Hematopoietic multipotent progenitor cell treated with erythropoietin and hydrocortisone succinate and interleukin-3 and kit ligand, for 4 days (in vitro differentiated cells): ENCODE measurements at regions not wholly inside any gene's neighbourhood (a gene's known extent, or its start where the extent isn't known, plus 50 kb on each side); places are given as distances from the start of the nearest gene placed in this dataset.

Source experiments
- DNase-seq: peaks from one replicate; pipeline ENCODE4 v3.0.0-alpha.2; 2015

- DNase-seq: no peak
Measured at GRCh38 chr15:53296603-53297002, 462.9 kb downstream of the WDR72 start.

DNA sequence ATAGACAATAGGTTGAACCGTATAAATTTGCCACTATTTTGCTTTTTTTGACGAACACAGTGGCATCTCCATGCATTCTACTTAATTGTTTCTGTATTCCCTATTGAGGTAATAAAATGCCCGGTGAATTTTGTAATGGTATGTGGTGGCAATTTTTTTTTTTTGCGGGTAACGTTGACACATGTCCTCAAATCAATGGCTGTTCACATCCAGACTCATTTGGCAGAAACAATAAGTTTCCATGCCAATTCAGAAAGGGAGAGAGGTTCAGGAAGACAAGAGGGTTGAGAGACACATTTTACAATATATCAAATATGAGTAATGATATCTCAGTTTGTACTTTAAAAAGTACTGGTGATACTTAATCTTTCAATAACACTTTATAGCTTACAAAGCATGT lies 463.9 kb downstream of the WDR72 start:
- DNase-seq: no peak

DNA sequence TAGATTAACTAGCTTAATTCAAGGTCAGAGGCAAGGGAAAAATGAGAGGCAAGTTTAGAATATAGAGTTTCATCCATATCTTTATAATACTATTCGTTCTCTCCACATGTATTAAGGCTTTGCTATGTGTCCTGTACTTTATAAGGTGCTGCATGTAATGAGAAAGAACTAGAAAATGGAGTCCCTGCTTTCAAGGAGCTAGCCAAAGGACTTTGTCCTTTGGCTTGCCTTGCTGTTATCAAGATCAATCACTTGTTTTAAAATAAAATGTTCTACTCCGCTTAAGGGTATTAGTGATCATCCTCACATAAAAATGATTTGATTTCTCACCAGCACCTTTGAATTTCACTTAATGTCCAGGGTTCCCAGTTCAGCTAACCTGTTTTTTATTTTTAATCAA lies 470.9 kb downstream of the WDR72 start:
- no peak for DNase-seq

- no peak for DNase-seq
Measured at GRCh38 chr15:53274630-53275029, 484.5 kb upstream of the ONECUT1 start.

GRCh38 chr15:53272116-53272515 lies 482.0 kb upstream of the ONECUT1 start:
- DNase-seq: no peak

DNA sequence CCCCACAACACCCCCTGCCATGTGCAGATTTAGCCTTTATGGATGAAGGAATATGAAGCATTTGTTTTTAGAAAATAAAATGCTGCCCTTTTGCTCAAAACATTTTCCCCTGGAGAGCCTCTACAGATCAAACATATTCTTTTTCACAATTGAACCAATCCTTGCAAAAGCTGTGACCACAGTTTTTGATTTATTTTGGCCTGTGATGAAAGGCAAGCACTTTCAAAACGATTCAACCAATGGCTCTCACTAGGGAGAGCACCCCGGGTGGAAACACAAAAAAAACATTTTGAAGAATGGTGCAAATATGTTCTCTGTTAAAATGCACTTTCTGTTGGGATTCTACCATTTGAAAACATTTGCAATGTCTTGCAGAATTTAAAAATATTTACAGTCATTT lies 476.0 kb upstream of the ONECUT1 start:
- DNase-seq: no peak

GRCh38 chr15:53260647-53261046 lies 470.5 kb upstream of the ONECUT1 start:
- DNase-seq: no peak

DNA sequence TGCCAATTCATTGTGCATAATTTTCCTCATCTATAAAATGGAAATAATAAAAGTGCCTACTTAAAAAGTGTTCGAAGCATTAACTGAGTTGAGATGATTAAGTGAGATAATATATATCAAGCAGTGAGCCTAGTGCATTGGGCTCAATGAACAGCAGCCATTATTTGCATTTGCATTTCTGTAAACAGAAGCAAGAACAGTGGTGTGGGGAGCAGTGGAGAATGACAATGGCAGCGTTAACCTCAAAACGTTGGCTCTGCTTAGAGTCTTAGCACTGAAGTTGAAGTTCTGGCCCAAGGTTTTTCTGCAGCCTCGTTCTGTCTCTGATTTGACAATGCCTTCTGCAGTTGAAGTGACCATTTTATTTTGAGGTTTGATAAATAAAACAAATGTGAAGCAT lies 466.3 kb upstream of the ONECUT1 start:
- DNase-seq: no peak

- DNase-seq: no peak
Measured at GRCh38 chr15:53256043-53256442, 465.9 kb upstream of the ONECUT1 start.

DNA sequence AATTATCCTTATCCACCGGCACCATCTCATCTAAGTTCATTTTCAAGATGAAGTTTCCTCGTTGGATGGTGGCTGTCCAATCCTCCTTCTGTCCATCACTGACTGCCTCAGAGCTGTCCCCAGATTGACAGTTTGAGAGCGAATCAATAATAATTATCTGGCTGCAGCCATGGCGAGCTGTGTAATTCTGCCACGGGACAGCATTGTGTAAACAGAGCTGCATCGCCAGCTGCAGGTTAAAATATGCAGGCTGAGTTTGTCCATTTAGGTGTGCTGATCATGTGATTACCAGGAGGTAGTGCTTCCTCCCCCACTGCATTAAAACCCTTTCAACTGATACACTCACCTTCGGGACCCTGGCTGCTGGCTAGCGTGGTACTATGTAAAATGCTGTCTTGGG lies 461.9 kb upstream of the ONECUT1 start:
- no peak for DNase-seq

DNA sequence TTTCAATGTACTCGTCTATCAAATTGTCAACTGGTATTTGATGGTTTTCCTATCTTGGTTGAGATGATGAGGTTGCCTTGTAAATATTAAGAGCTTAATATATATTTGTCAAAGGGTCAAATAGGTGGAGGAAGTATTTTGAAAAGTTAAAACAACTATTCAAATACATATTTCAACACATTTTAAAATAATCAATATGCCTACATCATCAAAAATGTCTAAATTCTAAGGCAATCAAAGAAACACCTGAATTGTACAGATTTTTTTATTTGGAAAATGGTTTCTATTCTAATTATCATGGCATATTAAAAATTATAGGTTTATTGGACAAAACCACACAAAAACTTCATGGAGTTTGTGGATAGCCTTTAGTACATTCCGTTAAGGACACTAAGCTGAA lies 461.4 kb upstream of the ONECUT1 start:
- no peak for DNase-seq

- DNase-seq: no peak
Measured at GRCh38 chr15:53247041-53247708, 457.0 kb upstream of the ONECUT1 start.

DNA sequence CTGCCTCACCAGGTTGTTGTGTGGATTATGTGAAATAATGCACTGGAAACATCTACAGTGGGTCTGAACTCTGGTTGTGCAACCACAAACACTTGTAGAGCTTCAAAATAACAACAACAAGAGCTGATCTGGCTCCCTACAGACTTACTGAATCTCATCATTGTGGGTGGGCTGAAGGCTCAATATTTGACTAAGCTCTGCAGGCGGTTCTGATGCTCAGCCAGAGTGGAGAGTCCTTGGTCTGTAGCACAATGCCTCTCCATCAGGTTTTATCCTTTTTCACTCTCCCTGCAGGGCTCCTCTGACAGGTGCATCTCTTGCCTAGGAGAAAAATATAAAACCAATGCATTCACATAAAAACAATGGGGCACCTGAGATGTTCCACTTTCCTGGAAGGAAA lies 456.3 kb upstream of the ONECUT1 start:
- DNase-seq: no peak

DNA sequence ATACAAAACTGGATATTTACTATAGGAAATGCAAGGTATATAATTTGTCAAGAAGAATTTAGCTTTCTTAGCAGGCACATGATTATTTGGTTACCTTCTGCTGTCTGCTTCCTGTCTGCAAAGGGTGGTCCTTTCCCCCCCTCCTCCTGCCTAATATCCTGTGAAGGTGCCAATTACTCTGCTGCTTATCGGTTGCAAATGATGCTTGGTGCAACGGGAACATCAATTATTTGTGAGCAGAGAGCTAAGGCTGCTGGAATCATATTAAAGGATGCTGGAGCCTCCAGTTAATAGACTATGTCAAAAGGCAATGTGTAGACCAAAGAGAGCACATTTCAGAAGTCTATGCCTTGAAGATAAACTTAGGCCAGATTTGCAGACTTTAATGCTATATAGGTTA lies 443.7 kb upstream of the ONECUT1 start:
- no peak for DNase-seq

DNA sequence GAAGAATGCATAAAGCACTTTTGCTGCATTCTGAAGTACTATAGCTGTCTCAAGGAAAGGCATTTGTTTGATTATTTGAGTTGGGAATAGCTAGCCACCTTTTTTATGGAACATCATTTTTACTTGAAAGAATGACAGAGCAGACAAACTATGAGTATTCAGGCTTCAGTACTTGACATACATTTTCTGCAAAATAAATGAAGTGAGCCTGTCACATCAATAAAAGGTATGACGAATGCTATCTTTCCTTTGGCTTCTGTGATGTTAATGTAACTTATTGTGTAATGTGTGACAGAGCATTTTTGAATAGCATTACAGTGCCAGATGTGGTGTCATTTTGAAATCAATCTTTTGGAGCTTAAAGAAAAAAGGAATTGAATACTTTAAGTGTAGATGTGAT lies 440.3 kb upstream of the ONECUT1 start:
- peak; percentile 22 for DNase-seq

DNA sequence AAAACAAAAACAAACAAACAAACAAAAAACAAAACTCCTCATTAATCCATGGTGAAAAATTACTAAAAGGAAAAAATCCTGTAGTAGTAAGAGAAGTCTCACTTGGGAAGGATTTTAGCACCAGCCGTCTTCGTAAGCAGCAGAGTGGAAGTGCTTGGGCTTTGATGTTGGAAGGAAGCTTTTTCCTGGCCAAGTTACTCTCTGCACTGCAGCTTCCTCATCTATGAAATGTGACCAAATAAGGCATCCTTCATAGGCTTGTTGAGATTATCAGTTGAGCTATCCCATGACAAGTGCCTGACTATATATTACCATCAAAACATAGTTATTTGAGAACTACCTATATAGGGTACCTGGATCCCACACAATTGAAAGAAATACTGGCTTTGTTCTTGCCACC lies 436.4 kb upstream of the ONECUT1 start:
- no peak for DNase-seq

DNA sequence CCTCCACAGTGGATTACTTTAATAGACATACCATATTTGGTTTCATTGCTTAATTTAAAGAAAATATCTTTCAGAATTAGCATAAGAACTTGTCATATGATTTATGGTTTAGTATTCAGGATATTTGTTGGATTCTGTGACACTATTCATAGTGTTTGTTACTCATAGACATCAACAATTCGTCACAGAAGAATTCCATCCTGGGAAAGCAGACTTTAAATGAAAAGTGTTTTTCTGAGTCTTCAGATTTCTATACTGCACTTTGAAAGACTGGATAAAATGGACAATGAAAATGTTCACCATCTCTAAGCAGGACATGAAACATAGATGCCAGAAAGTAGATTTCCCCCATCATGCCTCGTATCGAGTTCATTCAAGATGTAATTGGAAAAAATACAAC lies 435.6 kb upstream of the ONECUT1 start:
- DNase-seq: no peak

- no peak for DNase-seq
Measured at GRCh38 chr15:53224371-53224770, 434.2 kb upstream of the ONECUT1 start.

DNA sequence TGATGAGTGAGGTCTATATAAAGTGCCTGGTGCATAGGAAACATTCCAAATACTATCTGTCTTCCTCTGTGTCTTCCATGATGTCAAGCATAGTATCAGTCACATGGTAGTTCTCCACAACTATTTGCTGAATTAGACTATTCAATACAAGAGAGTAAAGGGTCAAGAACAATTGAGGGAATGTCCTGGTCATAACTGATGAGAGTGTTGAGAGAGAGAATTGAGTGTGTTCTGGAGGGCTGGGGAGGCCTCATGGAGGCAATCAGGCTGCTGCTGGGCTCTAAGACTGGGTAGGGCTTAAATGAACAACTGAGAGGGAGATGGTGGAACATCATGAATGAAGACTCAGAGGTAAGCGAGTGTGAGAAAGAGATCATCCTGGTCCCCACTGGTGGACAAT lies 433.7 kb upstream of the ONECUT1 start:
- DNase-seq: no peak

DNA sequence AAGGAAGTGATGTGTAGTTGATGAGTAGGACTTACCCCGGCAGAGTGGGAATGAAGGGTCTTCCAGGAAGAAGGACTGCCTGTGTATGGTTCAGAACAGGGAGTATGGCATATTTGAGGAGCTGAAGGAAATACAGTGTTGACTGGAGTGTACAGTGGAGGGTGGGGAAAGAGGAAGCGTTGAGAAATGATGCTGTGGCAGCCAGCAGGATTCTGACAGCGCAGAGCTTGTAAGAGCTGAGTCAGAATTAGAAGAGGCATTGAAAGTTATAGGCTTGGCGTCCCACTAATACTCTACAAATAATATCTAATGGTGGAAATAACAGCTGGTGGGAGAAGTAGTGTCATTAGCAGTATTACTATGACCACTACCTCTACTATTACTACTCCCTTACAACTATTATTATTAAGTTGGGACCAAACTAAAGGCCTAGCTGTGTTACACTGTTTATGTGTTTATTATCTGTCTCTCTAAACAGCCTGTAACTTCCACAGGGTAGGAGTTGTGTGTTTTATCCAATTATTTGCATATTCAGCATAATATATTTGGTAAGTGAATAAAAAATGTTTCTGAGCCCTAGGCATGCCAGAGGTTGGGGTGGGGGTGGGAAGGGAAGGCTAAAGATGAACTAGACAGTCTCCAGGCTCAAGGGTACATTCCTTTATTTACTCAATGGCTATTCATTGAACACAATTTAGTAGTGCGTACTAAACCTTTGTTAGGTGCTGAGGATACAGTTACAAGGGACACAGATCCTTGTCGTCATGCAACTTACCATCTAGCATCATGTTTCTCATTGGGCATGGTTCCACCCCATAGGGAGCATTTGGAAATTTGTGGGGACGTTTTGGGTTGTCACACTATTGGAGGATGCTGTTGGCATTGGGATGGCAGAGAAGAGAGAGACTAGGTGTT lies 428.8 kb upstream of the ONECUT1 start:
- peak; percentile 13 for DNase-seq

DNA sequence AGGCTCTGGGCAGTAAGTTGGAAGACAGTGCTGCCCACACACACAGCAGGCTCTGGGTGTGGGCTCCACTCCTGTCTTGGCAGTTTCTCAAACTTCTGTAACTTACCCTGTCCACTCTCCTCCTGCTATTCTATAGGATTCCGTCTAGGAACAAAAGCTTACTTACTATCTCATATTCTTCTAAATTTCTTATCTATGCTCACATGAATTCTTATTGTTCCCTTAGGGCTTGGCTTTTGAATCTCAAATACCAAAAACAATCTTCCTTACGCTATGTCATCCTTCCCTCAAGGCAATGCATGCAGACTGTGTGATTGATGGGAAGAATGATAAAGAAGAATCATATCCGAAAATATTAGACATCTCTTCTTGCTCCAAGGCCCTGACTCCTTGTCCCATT lies 425.9 kb upstream of the ONECUT1 start:
- no peak for DNase-seq

GRCh38 chr15:53213336-53213735 lies 423.2 kb upstream of the ONECUT1 start:
- no peak for DNase-seq

DNA sequence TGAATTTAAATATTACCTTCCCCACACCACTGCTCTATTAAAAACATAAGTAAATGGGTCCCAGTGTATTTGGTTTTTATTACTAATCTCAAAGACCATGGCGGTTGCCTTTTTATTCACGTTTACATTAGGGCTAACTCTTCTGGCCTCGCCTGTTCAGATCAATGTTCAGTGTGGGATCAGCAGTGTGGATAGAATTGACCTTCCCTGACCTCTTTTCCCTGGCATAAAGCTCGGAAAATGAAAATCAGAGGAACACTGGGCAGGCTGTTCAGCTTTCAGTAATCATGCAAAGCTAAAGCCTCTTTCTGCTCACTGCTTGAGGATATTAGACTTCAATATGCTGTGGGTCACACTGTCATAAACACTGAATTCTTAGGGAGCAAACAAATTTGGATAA lies 422.6 kb upstream of the ONECUT1 start:
- DNase-seq: no peak

DNA sequence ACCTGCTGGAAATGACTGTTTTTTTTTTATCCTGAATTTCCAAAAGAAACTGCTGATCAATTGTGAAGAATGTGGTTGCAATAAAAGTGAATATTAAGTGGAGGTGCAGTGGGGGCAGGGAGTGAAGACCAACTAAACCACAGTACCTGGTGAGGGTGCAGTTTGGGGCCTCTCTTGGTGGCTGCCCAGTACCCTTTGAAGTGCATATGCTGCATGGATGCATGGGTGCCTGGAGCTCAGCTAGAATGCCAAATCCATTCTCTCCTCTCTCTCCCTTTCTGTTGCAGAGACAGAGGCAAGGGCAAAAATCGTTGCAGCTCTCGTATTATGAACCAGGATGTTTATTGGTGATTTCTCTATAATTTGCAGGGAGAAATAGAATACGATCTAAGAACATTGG lies 420.5 kb upstream of the ONECUT1 start:
- no peak for DNase-seq
